ENCODE measurements at regions not wholly inside any gene's neighbourhood (a gene's known extent, or its start where the extent isn't known, plus 50 kb on each side); places are given as distances from the start of the nearest gene placed in this dataset.

- no peak overlapping the region for H3K27ac ChIP-seq (ENCODE audit: low read length)
- no peaks in the 10 kb centered on the region for H3K9me3 ChIP-seq (ENCODE audit: low read length)
- H3K36me3 ChIP-seq (ENCODE audit: low read depth, low read length) = no peaks in the 10 kb centered on the region
- POLR2A ChIA-PET (ENCODE audit: unreplicated experiment) = no interaction called here
- BruUV-seq (replicated peaks) = no TSS peak
- H3K27me3 ChIP-seq (ENCODE audit: low read length) = no peaks in the 10 kb centered on the region
- no peaks in the 10 kb centered on the region for H4K20me1 ChIP-seq (ENCODE audit: low read length)
- H3K4me3 ChIP-seq (ENCODE audit: low read length) = no peak overlapping the region
- intact Hi-C loops (cut with micrococcal nuclease) = no loop called here
- TF ChIP-seq CTCF (conservative IDR thresholded peaks at IDR 0.05; ENCODE audit: low read depth, low read length) = no peak
- no peak for TF ChIP-seq EZH2 (IDR thresholded peaks at IDR 0.05; ENCODE audit: low read length, unreplicated experiment)
- TF ChIP-seq EZH2phosphoT487 (IDR thresholded peaks at IDR 0.05; ENCODE audit: borderline replicate concordance, low read length) = no peak
- ATAC-seq = no peak
- no peak for DNase-seq
- H3K4me2 ChIP-seq (ENCODE audit: low read length) = no peak overlapping the region
- H3K4me1 ChIP-seq (ENCODE audit: insufficient read depth, low read length) = no peaks in the 10 kb centered on the region
- no peak overlapping the region for H2AFZ ChIP-seq (ENCODE audit: low read length)
- CTCF ChIA-PET = no interaction called here
- H3F3A ChIP-seq (ENCODE audit: low read length, unreplicated experiment) = no peaks in the 10 kb centered on the region
- no peak overlapping the region for H3K9ac ChIP-seq (ENCODE audit: low read length)
- H3K79me2 ChIP-seq (ENCODE audit: low read length) = no peaks in the 10 kb centered on the region
- H3K9me2 ChIP-seq (replicated peaks; ENCODE audit: low read length) = no peaks in the 10 kb centered on the region
These were observed 382.1 kb upstream of the TBL1XR1 start for GRCh38 chr3:177579419-177579818.

GRCh38 chr3:177580437-177580836, 383.2 kb upstream of the TBL1XR1 start:
- no peaks in the 10 kb centered on the region for H3K9me2 ChIP-seq (replicated peaks; ENCODE audit: low read length)
- no peak overlapping the region for H3K4me2 ChIP-seq (ENCODE audit: low read length)
- H3K4me1 ChIP-seq (ENCODE audit: insufficient read depth, low read length) = no peaks in the 10 kb centered on the region
- DNase-seq (no peak), ATAC-seq (no peak)
- ChIA-PET CTCF (no interaction called here), POLR2A (ENCODE audit: unreplicated experiment) (no interaction called here)
- H3F3A ChIP-seq (ENCODE audit: low read length, unreplicated experiment) = no peaks in the 10 kb centered on the region
- no peak overlapping the region for H2AFZ ChIP-seq (ENCODE audit: low read length)
- no peaks in the 10 kb centered on the region for H3K9me3 ChIP-seq (ENCODE audit: low read length)
- no peaks in the 10 kb centered on the region for H3K36me3 ChIP-seq (ENCODE audit: low read depth, low read length)
- H3K79me2 ChIP-seq (ENCODE audit: low read length) = no peaks in the 10 kb centered on the region
- H3K4me3 ChIP-seq (ENCODE audit: low read length) = no peak overlapping the region
- no peak overlapping the region for H3K9ac ChIP-seq (ENCODE audit: low read length)
- BruUV-seq (replicated peaks) = no TSS peak
- H3K27me3 ChIP-seq (ENCODE audit: low read length) = no peaks in the 10 kb centered on the region
- H3K27ac ChIP-seq (ENCODE audit: low read length) = no peak overlapping the region
- no peak for TF ChIP-seq CTCF (conservative IDR thresholded peaks at IDR 0.05; ENCODE audit: low read depth, low read length)
- no peak for TF ChIP-seq EZH2 (IDR thresholded peaks at IDR 0.05; ENCODE audit: low read length, unreplicated experiment)
- no peak for TF ChIP-seq EZH2phosphoT487 (IDR thresholded peaks at IDR 0.05; ENCODE audit: borderline replicate concordance, low read length)
- intact Hi-C loops (cut with micrococcal nuclease) = no loop called here
- no peaks in the 10 kb centered on the region for H4K20me1 ChIP-seq (ENCODE audit: low read length)

- H3K36me3 ChIP-seq (ENCODE audit: low read depth, low read length) = no peaks in the 10 kb centered on the region
- H2AFZ ChIP-seq (ENCODE audit: low read length) = no peak overlapping the region
- POLR2A ChIA-PET (ENCODE audit: unreplicated experiment) = no interaction called here
- H3K27me3 ChIP-seq (ENCODE audit: low read length) = no peaks in the 10 kb centered on the region
- no peak for TF ChIP-seq EZH2phosphoT487 (IDR thresholded peaks at IDR 0.05; ENCODE audit: borderline replicate concordance, low read length)
- no peak for TF ChIP-seq CTCF (conservative IDR thresholded peaks at IDR 0.05; ENCODE audit: low read depth, low read length)
- TF ChIP-seq EZH2 (IDR thresholded peaks at IDR 0.05; ENCODE audit: low read length, unreplicated experiment) = no peak
- H3K79me2 ChIP-seq (ENCODE audit: low read length) = no peaks in the 10 kb centered on the region
- no peak overlapping the region for H3K9ac ChIP-seq (ENCODE audit: low read length)
- H4K20me1 ChIP-seq (ENCODE audit: low read length) = no peaks in the 10 kb centered on the region
- CTCF ChIA-PET = no interaction called here
- peaks cover 13% of the 10 kb centered on the region for H3K4me1 ChIP-seq (ENCODE audit: insufficient read depth, low read length)
- BruUV-seq (replicated peaks) = no TSS peak
- no peak for ATAC-seq
- H3K4me3 ChIP-seq (ENCODE audit: low read length) = no peak overlapping the region
- no peaks in the 10 kb centered on the region for H3K9me3 ChIP-seq (ENCODE audit: low read length)
- H3F3A ChIP-seq (ENCODE audit: low read length, unreplicated experiment) = no peaks in the 10 kb centered on the region
- H3K9me2 ChIP-seq (replicated peaks; ENCODE audit: low read length) = no peaks in the 10 kb centered on the region
- intact Hi-C loops (cut with micrococcal nuclease) = no loop called here
- DNase-seq = no peak
- no peak overlapping the region for H3K4me2 ChIP-seq (ENCODE audit: low read length)
- no peak overlapping the region for H3K27ac ChIP-seq (ENCODE audit: low read length)
These were observed 388.0 kb upstream of the TBL1XR1 start for GRCh38 chr3:177585271-177585670.

Data from PC-3 (cell line).